Thymus (tissue), 11 donors: ENCODE measurements at regions not wholly inside any gene's neighbourhood (a gene's known extent, or its start where the extent isn't known, plus 50 kb on each side); places are given as distances from the start of the nearest gene placed in this dataset.
"Not testable (repeated sequence)": the region's sequence is repeated elsewhere in the genome, so short reads cannot be mapped to it uniquely, and the experiment has no call there.

ENCODE experiments used
- DNase-seq, 9 donors: peaks; one replicate each; pipeline ENCODE4 v3.0.0-alpha.2; 2013; ENCODE audit warnings: low spot score in 9 of 9, low read depth in 6 of 9, missing footprints in 1 of 9
- H3K27ac ChIP-seq, 2 donors: one replicate each; pipeline ENCODE4 v1.5.1; 2013; ENCODE audit warnings: control low read depth in 1 of 2, low read depth in 1 of 2, low read length in 1 of 2, mild to moderate bottlenecking in 1 of 2, moderate library complexity in 1 of 2
- H3K27me3 ChIP-seq, 2 donors: one replicate each; pipeline ENCODE4 v1.5.1; 2013; ENCODE audit warnings: low read length in 1 of 2; ENCODE audit not compliant: control insufficient read depth in 2 of 2, insufficient read depth in 1 of 2
- H3K36me3 ChIP-seq, 2 donors: one replicate each; pipeline ENCODE4 v1.5.1; 2013; ENCODE audit warnings: low read length in 1 of 2, mild to moderate bottlenecking in 1 of 2, moderate library complexity in 1 of 2; ENCODE audit not compliant: control insufficient read depth in 2 of 2, insufficient read depth in 2 of 2
- H3K4me1 ChIP-seq, 2 donors: one replicate each; pipeline ENCODE4 v1.5.1; 2013; ENCODE audit warnings: low read length in 2 of 2; ENCODE audit not compliant: control insufficient read depth in 2 of 2, insufficient read depth in 2 of 2
- H3K4me3 ChIP-seq, 2 donors: one replicate each; pipeline ENCODE4 v1.5.1; 2013; ENCODE audit warnings: low read length in 2 of 2, control low read depth in 1 of 2, mild to moderate bottlenecking in 1 of 2
- H3K9me3 ChIP-seq, 2 donors: one replicate each; pipeline ENCODE4 v1.5.1; 2013; ENCODE audit warnings: low read length in 1 of 2, mild to moderate bottlenecking in 1 of 2; ENCODE audit not compliant: control insufficient read depth in 2 of 2, insufficient read depth in 1 of 2
- WGBS: extraction: QIAGEN DNeasy Blood & Tissue Kit; methylation state at CpG from one replicate; pipeline ENCODE4 v1.1.7; 2013; 5-methylcytosine and 5-hydroxymethylcytosine counted together
- donor health status: healthy.

GRCh38 chr7:65264258-65264657 is 109.4 kb upstream of the ZNF92 start:
- Histone ChIP-seq H3K36me3 (no peaks in the 10 kb centered on the region), H3K27me3 (peaks cover 0 to 3% of the 10 kb centered on the region in 2 donors), H3K4me3 (no peak overlapping the region), H3K9me3 (no peaks in the 10 kb centered on the region), H3K4me1 (peaks cover 0 to 13% of the 10 kb centered on the region in 2 donors), H3K27ac (no peak overlapping the region)
- no peak for DNase-seq
- WGBS, result 97% methylated on average over 5 of the region's 5 CpGs

DNA sequence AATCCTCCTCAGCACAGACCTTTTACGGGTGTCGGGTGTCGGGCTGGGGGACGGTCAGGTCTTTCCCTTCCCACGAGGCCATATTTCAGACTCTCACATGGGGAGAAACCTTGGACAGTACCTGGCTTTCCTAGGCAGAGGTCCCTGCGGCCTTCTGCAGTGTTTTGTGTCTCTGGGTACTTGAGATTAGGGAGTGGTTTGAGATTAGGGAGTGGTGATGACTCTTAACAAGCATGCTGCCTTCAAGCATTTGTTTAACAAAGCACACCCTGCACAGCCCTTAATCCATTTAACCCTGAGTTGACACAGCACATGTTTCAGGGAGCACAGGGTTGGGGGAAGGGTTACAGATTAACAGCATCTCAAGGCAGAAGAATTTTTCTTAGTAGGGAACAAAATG is 113.0 kb upstream of the ZNF92 start:
- not testable (repeated sequence) for H3K4me3 ChIP-seq, H3K4me1 ChIP-seq, DNase-seq, H3K27ac ChIP-seq, H3K9me3 ChIP-seq, H3K36me3 ChIP-seq, H3K27me3 ChIP-seq
- WGBS, result 13% methylated on average over 6 of the region's 6 CpGs

DNA sequence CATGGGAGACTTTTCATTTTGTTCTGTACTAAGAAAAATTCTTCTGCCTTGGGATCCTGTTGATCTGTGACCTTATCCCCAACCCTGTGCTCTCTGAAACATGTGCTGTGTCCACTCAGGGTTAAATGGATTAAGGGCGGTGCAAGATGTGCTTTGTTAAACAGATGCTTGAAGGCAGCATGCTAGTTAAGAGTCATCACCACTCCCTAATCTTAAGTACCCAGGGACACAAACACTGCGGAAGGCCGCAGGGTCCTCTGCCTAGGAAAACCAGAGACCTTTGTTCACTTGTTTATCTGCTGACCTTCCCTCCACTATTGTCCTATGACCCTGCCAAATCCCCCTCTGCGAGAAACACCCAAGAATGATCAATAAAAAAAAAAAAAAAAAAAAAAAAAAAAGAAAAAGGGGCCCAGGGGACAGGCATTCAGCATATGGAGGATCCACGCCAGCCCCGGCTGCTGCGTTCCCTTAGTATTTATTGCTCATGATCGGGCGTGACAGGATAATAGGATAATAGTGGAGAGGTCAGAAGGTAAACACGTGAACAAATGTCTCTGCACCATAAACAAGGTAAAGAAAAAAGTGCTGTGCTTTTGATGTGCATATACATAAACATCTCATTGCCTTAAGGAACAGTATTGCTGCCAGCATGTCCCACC is 113.7 kb upstream of the ZNF92 start:
- H3K27me3 ChIP-seq, result not testable (repeated sequence)

GRCh38 chr7:65254061-65254460 is 119.6 kb upstream of the ZNF92 start:
- H3K9me3 ChIP-seq, result peaks cover 0 to 1% of the 10 kb centered on the region in 2 donors
- 95% methylated on average over 1 of the region's 1 CpG for WGBS
- peaks cover 4 to 31% of the 10 kb centered on the region in 2 donors for H3K27me3 ChIP-seq
- no peak overlapping the region for H3K4me3 ChIP-seq
- H3K36me3 ChIP-seq, result no peaks in the 10 kb centered on the region
- no peak for DNase-seq
- H3K27ac ChIP-seq, result no peak overlapping the region
- peaks cover 0 to 7% of the 10 kb centered on the region in 2 donors for H3K4me1 ChIP-seq

More for the DNA sequence above, 113.7 kb upstream of the ZNF92 start:
- not testable (repeated sequence) for H3K4me1 ChIP-seq, H3K9me3 ChIP-seq, H3K4me3 ChIP-seq, DNase-seq, H3K36me3 ChIP-seq, H3K27ac ChIP-seq
- 68% methylated on average over 7 of the region's 10 CpGs for WGBS

DNA sequence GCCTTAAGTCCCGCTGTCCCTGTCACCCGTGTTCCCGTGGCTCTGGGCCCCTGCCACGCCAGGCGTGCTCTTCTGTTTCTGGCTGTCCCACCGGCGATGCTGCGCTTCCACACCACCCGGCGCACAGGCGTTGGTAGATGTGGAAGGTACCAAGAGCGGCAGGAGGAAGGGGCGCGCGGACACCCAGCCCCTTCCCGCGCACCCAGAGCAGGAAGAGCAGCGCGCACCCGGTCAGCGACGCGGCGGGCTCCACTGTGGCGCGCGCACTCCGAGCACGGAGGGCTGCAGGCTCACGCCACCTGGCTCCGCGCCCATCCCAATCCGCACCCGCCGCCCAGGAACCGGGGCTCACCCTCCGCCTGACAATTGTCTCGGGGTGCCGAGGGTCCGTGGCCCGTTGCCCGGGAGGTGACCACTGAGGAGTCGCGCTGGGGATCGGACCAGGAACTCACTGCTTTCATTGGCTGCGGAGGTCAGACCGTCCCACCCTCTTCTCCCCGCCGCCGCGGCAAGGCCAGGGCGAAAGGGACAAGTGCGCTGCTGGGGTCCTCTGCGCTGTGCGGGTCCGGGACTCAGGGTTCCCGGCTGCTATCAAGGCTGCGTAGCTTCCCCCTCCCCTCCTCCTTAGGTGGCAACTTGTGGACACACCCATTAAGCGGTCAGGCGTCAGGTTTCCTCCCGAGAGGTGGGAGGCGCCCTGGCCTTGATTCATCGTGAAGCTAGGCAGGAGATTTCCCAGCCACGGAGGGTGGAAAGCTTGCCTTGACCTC is 121.6 kb upstream of the ZNF92 start:
- 1% methylated on average over 64 of the region's 64 CpGs for WGBS

DNA sequence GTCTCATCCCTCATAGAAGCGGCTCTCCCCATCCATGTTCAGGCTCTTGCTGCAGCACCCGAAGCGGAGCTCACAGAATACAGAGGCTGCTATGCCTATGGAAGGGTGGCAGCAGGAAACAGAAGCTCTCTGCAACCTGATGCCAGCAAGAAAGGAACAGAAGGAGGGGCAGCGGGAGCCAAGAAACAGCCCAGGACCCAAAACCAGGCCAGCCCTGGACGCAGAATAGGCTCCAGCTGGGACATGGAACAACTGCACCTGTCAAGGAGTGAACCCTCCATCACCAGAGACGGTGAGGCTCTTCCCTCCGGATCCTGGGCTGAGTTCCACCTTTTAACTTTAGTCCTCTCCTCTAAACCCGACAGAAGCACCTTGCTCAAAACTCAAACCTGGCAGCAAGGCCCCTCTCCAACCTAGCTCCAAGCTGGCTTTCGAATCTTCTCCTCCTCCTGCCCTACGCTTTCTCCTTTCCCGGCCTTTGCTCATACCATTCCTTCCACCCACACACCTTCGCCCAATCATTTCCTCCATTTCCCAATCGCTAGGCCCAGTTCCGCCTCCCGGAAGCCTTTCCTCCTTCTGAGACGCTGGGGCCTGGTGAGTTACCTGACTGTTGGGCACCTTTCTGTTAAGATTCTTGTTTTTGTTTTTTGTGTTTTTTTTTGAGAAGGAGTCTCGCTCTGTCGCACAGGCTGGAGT is 122.8 kb upstream of the ZNF92 start:
- Histone ChIP-seq H3K4me3 (no peak overlapping the region), H3K27me3 (peaks cover 4 to 31% of the 10 kb centered on the region in 2 donors), H3K36me3 (no peaks in the 10 kb centered on the region), H3K4me1 (peaks cover 0 to 7% of the 10 kb centered on the region in 2 donors), H3K9me3 (peaks cover 0 to 1% of the 10 kb centered on the region in 2 donors), H3K27ac (no peak overlapping the region)
- no peak for DNase-seq
- WGBS, result 96% methylated on average over 18 of the region's 18 CpGs

More for the DNA sequence above, 121.6 kb upstream of the ZNF92 start:
- no peaks in the 10 kb centered on the region for H3K36me3 ChIP-seq
- peaks cover 0 to 7% of the 10 kb centered on the region in 2 donors for H3K4me1 ChIP-seq
- DNase-seq, result no peak
- H3K9me3 ChIP-seq, result peaks cover 0 to 1% of the 10 kb centered on the region in 2 donors
- H3K27me3 ChIP-seq, result peaks cover 4 to 31% of the 10 kb centered on the region in 2 donors
- H3K4me3 ChIP-seq, result peak overlapping the region; percentile 43 to 46
- no peak overlapping the region for H3K27ac ChIP-seq

DNA sequence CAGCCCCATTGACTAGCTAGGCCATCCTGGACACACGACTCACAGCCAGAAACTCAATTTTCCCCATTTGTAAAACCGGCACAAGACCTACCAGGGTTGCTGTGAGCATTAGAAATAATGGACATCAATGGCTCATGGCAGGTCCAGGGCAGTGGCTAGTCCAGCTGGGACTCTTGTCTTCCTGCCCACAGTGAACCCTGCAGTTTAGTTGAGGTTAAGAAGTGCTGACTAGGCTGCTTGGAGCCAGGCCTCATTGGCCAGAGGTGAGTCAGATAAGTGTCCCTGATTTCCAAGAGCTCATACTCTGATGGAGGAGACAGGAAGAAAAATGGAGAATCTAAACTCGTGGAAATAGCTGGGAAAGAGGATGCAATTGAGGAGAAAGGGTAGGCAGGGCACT is 123.4 kb upstream of the ZNF92 start:
- peaks cover 4 to 31% of the 10 kb centered on the region in 2 donors for H3K27me3 ChIP-seq
- WGBS, result 83% methylated on average over 3 of the region's 3 CpGs
- no peak for DNase-seq

GRCh38 chr7:65247491-65247890 is 126.2 kb upstream of the ZNF92 start:
- no peak for DNase-seq
- Histone ChIP-seq H3K4me3 (no peak overlapping the region), H3K27ac (no peak overlapping the region), H3K4me1 (peaks cover 0 to 7% of the 10 kb centered on the region in 2 donors), H3K9me3 (peaks cover 0 to 1% of the 10 kb centered on the region in 2 donors), H3K27me3 (peaks cover 4 to 22% of the 10 kb centered on the region in 2 donors), H3K36me3 (no peaks in the 10 kb centered on the region)
- WGBS, result 97% methylated on average over 5 of the region's 5 CpGs

More for the DNA sequence above, 123.4 kb upstream of the ZNF92 start:
- no peak overlapping the region for H3K27ac ChIP-seq
- H3K4me1 ChIP-seq, result peaks cover 0 to 7% of the 10 kb centered on the region in 2 donors
- H3K9me3 ChIP-seq, result peaks cover 0 to 1% of the 10 kb centered on the region in 2 donors
- H3K4me3 ChIP-seq, result no peak overlapping the region
- no peaks in the 10 kb centered on the region for H3K36me3 ChIP-seq
